ENCODE measurements at regions not wholly inside any gene's neighbourhood (a gene's known extent, or its start where the extent isn't known, plus 50 kb on each side); places are given as distances from the start of the nearest gene placed in this dataset.

DNA sequence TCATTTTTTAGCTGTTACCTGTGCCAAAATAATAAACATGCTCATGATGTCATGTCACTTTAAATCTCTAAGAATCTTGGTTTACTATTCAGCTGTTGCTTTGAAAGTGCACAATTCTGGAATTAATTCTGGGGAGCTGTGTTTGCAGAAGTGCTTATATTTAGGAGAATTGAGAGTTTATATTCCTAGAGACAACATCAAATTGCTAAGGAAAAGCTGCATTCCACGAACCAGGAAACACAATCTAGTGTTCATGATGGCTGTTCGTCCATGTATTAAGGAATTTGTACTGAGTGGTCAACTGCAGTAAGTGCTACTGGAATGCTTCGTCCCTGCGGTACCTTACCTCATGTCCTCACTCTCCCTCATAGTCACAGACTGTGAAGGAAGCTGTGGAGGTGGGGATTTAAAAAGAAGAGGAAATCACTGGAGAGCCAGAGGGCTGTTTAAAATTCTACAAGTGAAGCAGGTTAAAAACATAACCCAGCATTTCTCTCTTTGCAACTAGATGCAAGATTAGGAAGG, 161.0 kb downstream of the TRMT11 start:
- DNase-seq (ENCODE audit: low read depth, low spot score), result no peak

GRCh38 chr6:126148853-126149252, 162.5 kb downstream of the TRMT11 start:
- DNase-seq (ENCODE audit: low read depth, low spot score), result no peak

- no peak for DNase-seq (ENCODE audit: low read depth, low spot score)
Observed at GRCh38 chr6:126152372-126152745, 166.0 kb downstream of the TRMT11 start.

GRCh38 chr6:126153661-126154060, 167.3 kb downstream of the TRMT11 start:
- DNase-seq (ENCODE audit: low read depth, low spot score), result no peak

- DNase-seq (ENCODE audit: low read depth, low spot score), result no peak
Observed at GRCh38 chr6:126156973-126157372, 170.6 kb downstream of the TRMT11 start.

GRCh38 chr6:126167726-126168125, 172.2 kb upstream of the CENPW start:
- DNase-seq (ENCODE audit: low read depth, low spot score), result no peak

DNA sequence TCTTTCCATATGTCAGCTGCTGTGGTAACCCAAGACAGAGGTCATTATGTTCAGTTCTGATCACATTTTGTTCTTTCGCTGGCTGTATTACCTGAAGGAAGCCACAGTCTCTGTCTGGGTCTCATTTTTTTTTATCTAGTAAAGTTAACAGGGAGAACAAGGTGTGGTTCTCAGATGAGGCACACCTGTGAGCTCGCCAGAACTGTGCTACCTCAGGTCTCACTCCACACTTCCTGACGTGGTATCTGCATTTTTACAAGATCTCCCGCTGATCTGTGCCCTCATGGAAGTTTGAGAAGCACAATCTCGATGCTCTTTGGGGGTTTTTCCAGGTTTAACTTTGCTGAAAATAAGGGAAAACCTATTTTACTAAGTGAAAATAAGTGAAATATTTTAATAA, 169.5 kb upstream of the CENPW start:
- no peak for DNase-seq (ENCODE audit: low read depth, low spot score)

DNA sequence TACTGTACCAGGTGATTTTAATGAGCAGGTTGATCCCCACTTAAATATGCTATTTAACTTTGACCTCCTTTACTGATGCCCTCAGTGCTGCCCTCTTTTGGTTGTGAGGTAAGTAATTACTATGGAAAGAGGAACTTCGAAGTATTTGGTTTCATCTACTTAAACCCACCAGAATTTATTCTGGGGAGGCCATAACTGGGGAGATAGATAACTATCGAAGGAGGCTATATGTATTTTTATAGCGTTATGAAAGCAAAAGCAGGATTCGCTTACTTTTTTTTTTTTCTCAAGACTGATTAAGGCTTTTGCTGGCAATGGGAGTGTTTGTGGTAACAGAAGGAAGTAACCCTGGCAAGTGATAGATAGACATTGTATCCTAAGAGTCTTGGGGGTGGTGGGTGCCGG, 168.9 kb upstream of the CENPW start:
- no peak for DNase-seq (ENCODE audit: low read depth, low spot score)

DNA sequence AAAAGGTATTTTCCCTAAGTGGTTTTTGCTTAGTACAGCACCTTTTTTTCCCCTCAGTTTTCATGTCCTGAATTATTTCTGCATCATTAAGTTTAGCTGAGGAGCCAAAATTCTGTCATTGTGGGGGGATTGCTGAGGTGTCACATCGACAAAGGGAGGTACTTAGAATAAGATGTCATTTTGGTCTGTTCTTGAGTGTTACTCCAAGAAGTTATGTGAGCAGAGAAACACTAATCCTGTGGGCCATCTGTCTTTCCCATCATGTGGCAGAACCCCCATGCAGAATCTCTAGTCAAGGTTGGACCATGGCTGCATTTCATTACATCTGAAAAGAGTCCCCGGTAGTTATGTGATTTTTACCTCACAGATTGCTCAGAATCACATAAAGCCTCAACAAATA, 167.8 kb upstream of the CENPW start:
- no peak for DNase-seq (ENCODE audit: low read depth, low spot score)

DNA sequence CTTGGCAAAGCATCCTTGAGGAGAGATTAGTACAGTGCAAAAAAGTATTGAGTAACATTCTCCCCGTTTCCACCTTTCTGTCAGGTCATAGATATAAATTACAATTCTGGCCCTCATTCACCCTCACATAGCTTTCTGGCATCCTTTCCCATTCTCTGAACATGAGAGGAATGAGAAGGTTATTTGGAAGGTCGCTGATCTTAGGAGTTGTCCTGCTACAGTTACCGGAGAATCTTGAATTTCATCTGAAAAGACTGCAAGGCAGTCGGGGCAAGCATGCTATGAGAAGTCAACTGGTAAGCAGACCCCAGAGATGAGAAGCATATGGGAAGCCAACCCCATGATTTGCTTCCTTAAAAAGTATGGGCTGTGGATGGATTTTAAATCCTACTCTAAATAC, 166.7 kb upstream of the CENPW start:
- DNase-seq (ENCODE audit: low read depth, low spot score), result no peak

- no peak for DNase-seq (ENCODE audit: low read depth, low spot score)
Observed at GRCh38 chr6:126174697-126175096, 165.2 kb upstream of the CENPW start.

DNA sequence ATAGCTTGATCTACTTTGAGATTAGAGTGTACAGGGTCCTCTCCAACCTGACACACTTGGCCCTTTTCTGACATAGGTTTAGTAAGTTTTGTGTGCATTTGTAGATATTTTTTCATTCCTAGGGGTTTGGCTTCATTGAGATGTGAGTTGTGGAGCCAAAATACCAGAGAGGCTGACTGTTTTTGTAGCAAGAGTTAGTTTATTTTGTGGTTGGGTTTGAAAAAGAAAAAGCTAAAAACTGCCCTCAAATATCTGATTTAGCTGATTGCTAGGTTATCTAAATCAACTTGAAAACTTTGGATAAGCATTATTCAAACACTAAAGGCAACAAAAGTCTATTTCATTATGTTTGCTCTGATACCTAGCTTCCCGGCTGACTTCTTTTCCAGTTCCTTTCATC, 164.7 kb upstream of the CENPW start:
- no peak for DNase-seq (ENCODE audit: low read depth, low spot score)

DNA sequence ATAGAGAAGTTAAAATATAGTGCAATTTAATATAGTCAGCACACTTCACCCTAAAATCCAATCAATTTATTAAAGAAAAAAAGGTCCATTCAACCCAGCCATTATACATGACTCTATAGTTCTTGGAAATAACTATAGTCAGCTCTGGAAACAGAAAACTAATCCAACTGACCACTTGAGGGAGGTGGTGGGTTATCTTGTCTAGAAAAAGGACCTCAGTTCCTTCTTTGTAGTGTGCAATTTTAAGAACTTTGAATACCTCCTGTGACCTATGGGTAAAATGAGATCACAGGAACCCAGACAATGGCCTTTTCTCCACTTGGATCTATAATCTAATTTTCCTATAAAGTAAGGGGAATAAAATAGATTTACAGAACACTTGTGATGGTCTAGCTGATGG, 163.6 kb upstream of the CENPW start:
- no peak for DNase-seq (ENCODE audit: low read depth, low spot score)

GRCh38 chr6:126180585-126180984, 159.3 kb upstream of the CENPW start:
- peak; percentile 45 for DNase-seq (ENCODE audit: low read depth, low spot score)

DNA sequence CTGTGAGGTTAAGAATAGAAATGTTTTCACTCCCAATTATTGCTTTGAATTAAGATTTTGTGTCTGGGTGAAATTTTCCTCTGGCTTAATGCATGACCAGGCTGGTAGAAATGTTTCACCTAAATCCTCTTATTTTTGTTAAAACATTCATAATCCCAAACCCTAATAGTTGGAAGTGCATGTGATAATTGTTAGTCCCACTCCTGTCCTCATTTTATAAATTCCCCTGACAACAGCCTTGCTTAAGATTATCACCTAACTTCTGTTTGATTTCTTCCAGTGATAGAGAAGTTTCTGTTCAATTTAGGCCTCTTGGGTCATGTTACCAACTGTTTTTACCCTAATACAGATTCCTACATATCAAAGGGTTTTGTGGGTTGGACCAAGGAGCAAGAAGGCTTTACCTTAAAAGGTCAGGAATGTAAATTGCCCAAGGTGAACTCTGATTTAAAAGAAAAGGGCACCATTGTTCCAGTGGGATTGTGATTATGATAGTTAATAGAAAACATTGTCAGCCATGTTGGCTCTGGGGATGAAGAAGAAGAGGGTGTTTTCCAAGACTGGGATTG, 158.7 kb upstream of the CENPW start:
- DNase-seq (ENCODE audit: low read depth, low spot score), result no peak

- DNase-seq (ENCODE audit: low read depth, low spot score), result no peak
Observed at GRCh38 chr6:126181890-126182289, 158.0 kb upstream of the CENPW start.

- DNase-seq (ENCODE audit: low read depth, low spot score), result no peak
Observed at GRCh38 chr6:126182650-126183311, 157.1 kb upstream of the CENPW start.

- no peak for DNase-seq (ENCODE audit: low read depth, low spot score)
Observed at GRCh38 chr6:126185774-126186173, 154.1 kb upstream of the CENPW start.

DNA sequence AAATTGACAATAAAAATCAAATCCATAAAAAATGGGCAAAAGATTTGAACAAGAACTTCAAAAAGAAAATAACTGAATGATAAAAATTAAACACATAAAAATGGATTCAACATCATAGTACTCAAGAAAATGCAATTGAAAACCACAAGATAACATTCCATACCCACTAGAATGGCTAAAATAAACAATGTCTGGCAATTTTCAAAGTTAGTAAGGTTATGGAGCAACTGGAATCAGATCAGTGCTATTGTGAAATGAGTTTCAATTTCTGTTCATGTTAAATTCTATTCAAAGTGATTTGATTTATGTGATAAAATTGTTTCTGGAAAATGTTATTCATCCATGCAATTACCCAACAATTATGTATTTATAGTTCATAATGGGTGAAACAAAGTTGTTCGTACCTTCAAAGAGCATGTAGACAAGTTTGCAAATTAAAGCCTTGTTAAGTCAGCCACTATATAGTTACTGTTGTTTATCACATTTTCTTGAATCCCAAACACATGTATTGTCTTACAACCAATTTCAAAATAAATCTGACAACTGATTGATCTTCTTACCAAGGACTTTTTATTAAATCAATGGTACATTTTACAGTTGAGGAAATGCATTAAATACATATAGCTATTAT, 151.5 kb upstream of the CENPW start:
- peak; percentile 65 for DNase-seq (ENCODE audit: low read depth, low spot score)

DNA sequence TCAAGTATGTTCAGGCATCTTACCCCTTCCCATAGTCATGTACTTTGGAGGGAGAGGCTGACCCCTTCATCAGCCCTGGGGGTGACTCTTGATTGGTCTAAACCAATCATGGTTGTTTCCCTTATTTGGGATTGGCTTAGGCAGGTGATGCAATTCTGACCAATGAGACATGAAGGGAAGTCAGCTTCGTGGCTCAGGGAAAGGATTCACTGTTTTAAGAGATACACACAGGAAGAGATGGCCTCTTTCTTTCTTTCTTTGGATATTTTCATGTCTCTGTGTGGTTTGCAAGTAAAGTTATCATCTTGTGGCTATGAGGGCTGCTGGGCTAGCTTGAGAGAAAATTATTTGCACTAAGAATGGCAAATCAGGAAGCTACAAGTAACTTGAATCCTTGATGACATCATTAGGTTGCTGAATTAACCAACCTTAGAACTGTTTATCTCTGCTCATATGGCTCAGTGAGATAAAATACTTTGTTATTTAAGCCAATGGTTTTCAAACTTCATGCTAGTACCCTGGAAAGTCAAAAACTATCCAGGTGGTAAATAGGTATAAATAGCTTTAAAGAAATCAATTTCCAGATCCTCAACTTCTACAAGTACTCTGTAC, 144.2 kb upstream of the CENPW start:
- DNase-seq (ENCODE audit: low read depth, low spot score), result no peak

DNA sequence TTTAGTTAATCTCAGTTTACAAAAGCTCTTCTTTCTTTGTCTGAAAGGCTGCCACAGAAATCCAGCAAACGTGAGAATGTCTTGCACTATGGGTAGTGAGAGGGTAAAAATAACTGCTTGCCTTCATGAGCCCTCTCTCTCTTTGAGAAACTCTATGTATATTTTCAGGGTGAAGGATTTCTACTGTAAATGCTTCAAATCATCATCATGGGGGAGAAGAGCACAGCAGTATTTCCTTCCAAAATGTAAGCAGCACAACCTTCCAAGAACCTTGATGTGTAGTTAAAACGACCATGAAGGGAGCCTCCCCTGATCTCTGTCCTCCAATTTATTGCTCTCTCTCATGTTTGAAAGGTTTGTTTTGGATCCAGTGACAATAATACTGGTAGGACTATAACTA, 141.3 kb upstream of the CENPW start:
- DNase-seq (ENCODE audit: low read depth, low spot score), result no peak

- no peak for DNase-seq (ENCODE audit: low read depth, low spot score)
Observed at GRCh38 chr6:126199466-126199865, 140.4 kb upstream of the CENPW start.

- no peak for DNase-seq (ENCODE audit: low read depth, low spot score)
Observed at GRCh38 chr6:126202707-126203106, 137.2 kb upstream of the CENPW start.
